GM18858 (cell line): ENCODE measurements at regions not wholly inside any gene's neighbourhood (a gene's known extent, or its start where the extent isn't known, plus 50 kb on each side); places are given as distances from the start of the nearest gene placed in this dataset.

ENCODE experiments used
- ATAC-seq: cut with Tn5 transposase; IDR thresholded peaks from one replicate; pipeline ENCODE4 v1.9.1; 2021; ENCODE audit not compliant: unreplicated experiment

GRCh38 chr22:49608660-49609059, 219.0 kb downstream of the BRD1 start:
- ATAC-seq: no peak

GRCh38 chr22:49608228-49608627, 219.4 kb downstream of the BRD1 start:
- ATAC-seq: no peak

- ATAC-seq: no peak
Observed at GRCh38 chr22:49607821-49608220, 219.9 kb downstream of the BRD1 start.

GRCh38 chr22:49606562-49607290, 220.9 kb downstream of the BRD1 start:
- ATAC-seq: no peak

- no peak for ATAC-seq
Observed at GRCh38 chr22:49604732-49605302, 222.9 kb downstream of the BRD1 start.

GRCh38 chr22:49603016-49603415, 224.7 kb downstream of the BRD1 start:
- ATAC-seq: no peak

- no peak for ATAC-seq
Observed at GRCh38 chr22:49602481-49602880, 225.2 kb downstream of the BRD1 start.

GRCh38 chr22:49601614-49602321, 225.9 kb downstream of the BRD1 start:
- ATAC-seq: no peak

GRCh38 chr22:49600891-49601431, 226.7 kb downstream of the BRD1 start:
- no peak for ATAC-seq

- no peak for ATAC-seq
Observed at GRCh38 chr22:49600468-49600867, 227.2 kb downstream of the BRD1 start.

- ATAC-seq: no peak
Observed at GRCh38 chr22:49599691-49600455, 227.8 kb downstream of the BRD1 start.

GRCh38 chr22:49599039-49599438, 228.6 kb downstream of the BRD1 start:
- no peak for ATAC-seq

GRCh38 chr22:49598338-49598737, 229.3 kb downstream of the BRD1 start:
- ATAC-seq: no peak

GRCh38 chr22:49597428-49598039, 230.1 kb downstream of the BRD1 start:
- ATAC-seq: no peak

GRCh38 chr22:49595465-49596078, 232.1 kb downstream of the BRD1 start:
- no peak for ATAC-seq

GRCh38 chr22:49594078-49594477, 233.6 kb downstream of the BRD1 start:
- no peak for ATAC-seq

- no peak for ATAC-seq
Observed at GRCh38 chr22:49593509-49593908, 234.2 kb downstream of the BRD1 start.

GRCh38 chr22:49592780-49593501, 234.7 kb downstream of the BRD1 start:
- ATAC-seq: no peak

- ATAC-seq: no peak
Observed at GRCh38 chr22:49590851-49591445, 236.7 kb downstream of the BRD1 start.
